Embryonic facial prominence (tissue), 1 donor: ENCODE measurements at regions not wholly inside any gene's neighbourhood (a gene's known extent, or its start where the extent isn't known, plus 50 kb on each side); places are given as distances from the start of the nearest gene placed in this dataset.
"Not testable (repeated sequence)": the region's sequence is repeated elsewhere in the genome, so short reads cannot be mapped to it uniquely, and the experiment has no call there.

ENCODE experiments used
- DNase-seq: peaks from one replicate; pipeline ENCODE4 v3.0.0-alpha.2; 2016; ENCODE audit errors: extremely low spot score

DNA sequence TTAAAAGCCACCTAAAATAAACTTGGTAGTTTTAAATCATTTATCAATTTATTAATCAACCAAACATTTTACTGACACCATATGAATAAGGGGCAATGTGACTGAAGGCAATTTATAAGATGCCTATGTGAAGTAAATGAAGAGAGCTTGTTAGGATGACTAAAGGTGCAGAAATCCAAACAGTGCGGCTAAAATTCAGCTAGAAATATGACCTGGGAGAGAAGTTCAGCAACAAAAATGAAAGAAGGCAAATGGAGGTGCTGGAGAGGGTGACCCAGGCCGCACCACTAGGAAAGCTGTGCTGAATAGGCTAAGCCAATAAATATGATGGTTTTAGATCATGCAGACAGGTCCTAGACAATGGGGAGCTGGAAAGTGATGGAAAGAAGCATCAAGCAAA, 403.7 kb downstream of the BTG1 start:
- no peak for DNase-seq

GRCh38 chr12:91733846-91734245, 411.8 kb downstream of the BTG1 start:
- not testable (repeated sequence) for DNase-seq

- no peak for DNase-seq
Measured at GRCh38 chr12:91732086-91732485, 413.6 kb downstream of the BTG1 start.

DNA sequence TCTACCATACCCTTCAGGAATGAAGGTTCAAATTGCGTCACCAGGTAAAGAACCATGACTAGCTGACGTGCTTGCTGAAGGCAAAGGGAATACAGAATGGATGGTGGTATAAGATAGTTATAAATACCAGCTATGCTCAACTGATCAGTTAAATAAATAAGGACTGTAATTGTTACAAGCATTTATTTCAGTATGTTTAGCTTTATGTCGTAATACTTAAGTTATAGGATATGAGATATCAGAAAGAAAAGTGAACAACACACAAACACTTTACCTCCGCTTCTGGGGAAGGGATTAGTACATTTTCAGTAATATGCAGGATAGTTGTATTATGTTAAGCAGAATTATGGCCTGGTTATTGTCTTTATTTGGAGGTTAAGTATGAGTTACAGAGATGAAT, 416.1 kb downstream of the BTG1 start:
- no peak for DNase-seq

DNA sequence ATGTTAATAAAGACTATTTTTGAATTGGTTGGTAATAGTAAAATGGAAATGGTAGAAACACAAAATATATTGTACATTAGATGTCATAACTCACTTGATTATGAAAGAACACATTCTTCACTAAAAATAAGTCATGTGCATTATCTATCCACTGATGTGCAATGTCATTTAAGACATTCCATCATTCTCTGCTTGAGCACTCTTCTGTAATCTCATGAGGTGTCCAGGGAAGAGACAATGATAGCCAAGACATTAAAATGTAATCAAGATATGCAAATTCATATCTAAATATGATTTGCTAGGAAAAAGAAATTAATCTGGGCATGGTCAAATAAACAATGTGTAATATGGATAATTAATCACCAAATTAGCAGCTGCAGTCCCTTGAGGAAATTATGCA, 422.5 kb downstream of the BTG1 start:
- DNase-seq: no peak

GRCh38 chr12:91722072-91722471, 423.6 kb downstream of the BTG1 start:
- DNase-seq: no peak

DNA sequence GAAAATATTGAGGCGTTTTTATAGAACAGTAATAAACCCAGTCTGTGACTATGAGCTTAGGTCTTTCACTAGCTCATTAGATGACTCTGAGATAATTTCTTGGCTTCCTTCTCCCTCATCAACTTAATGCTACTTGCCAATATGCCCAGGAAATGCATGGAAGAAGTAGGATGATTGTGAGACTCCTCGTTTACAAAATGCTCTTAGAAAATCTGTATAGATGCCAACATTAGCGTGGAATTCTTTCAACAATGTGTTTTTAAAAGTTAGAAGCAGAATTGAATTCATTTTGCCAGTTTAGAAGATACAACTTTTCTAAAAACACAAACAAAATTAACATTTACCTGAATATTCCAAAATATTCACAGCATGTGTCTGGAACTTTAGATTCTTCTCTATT, 424.6 kb downstream of the BTG1 start:
- no peak for DNase-seq

DNA sequence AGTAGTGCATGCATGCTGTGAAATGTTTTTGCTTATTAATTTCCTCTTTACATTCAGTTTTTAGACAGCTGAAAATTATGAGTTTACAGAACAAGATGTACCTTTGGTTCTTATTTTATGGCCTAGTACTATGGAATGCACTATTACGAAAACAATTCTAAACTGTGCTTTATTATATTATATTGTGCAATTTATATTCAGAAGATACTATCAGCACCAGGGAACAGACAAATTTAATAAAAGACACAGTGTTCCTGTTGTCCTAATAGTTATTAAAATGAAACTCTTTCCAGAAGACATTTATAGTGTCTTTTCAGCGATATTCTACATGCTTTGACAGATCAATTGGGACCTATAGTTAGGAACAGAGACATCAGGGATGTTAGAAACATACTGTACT, 427.3 kb downstream of the BTG1 start:
- no peak for DNase-seq

GRCh38 chr12:91717804-91718203, 427.8 kb downstream of the BTG1 start:
- DNase-seq: no peak

DNA sequence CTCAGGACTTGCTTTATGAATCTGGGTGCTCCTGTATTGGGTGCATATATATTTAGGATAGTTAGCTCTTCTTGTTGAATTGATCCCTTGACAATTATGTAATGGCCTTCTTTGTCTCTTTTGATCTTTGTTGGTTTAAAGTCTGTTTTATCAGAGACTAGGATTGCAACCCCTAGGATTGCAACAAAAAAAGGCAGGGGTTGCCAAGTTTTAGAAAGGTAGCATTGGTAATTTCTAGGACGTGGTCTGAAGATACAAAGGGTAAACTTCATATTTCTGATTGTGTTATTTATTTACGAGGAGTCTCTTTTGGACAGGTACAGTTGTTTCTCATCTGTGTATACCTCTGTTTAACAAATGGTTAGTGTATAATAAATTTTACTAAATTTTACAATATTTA, 433.7 kb downstream of the BTG1 start:
- not testable (repeated sequence) for DNase-seq

GRCh38 chr12:91706466-91706865, 439.2 kb downstream of the BTG1 start:
- DNase-seq: no peak

- DNase-seq: no peak
Measured at GRCh38 chr12:91704446-91704845, 441.2 kb downstream of the BTG1 start.

DNA sequence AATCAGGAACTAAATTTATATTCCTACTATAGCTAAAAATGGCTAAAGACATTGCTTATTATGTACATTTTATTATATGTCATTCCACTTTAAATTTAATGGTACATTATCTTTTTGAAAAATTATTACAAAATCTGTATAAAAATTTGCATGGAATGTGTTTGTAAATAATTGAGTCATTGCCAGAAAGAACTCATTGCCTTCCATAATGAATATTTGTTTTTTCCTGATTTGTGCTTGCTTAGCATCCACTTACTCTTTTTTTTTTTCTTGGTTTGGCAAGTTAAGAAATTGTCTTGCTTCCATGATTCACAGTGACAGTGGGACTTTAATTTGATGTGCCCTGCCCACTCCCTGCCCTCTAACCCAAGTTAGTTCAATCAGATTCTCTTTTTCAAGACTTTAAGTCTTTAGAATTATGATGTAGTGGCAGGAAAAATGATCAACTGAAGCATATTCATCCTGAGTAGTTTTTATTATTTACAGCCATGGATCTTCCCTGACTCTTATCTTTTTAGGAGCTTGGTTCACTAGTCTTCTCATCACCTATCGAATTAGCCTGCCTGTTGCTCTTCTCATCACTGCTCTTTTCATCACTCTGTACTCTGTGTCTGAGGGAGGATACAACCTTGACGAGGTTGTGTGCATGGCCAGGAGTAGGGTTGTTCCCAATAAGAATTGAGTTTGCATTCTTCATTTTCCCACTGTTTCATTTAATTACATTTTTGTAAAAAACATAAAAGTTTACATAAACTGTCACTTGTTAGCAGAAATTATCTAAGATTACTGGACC, 442.0 kb downstream of the BTG1 start:
- no peak for DNase-seq

GRCh38 chr12:91702843-91703425, 442.7 kb downstream of the BTG1 start:
- DNase-seq: no peak

DNA sequence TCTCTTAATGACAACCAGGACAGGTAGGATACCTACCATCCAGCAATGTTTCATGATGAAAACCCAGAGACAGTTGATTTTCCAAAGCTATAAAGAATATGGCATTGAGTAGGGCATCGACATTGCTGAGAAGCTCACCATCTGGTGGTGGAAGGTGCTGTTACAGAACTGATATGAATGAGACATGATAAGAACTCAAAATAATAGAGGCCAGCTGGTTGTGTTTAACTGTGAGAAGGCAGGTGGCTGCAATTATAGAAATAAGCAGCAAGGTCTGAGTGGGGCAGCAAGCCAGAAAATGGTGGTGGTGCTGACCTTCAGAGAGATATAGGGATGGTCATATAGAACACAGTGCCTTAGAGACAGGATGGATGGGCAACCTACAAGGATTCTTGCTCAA, 449.7 kb downstream of the BTG1 start:
- no peak for DNase-seq

DNA sequence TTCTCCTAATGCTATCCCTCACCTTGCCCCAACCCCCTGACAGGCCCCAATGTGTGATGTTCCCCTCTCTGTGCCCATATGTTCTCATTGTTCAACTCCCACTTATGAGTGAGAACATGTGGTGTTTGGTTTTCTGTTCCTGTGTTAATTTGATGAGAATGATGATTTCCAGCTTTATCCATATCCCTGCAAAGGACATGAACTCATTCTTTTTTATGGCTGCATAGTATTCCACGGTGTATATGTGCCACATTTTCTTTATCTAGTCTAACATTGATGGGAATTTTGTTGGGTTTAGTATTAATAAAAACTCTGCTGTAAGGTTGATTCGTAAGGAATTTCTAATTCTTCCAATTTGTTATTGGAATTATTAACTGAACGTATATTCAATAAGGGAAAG, 450.2 kb downstream of the BTG1 start:
- DNase-seq: not testable (repeated sequence)

DNA sequence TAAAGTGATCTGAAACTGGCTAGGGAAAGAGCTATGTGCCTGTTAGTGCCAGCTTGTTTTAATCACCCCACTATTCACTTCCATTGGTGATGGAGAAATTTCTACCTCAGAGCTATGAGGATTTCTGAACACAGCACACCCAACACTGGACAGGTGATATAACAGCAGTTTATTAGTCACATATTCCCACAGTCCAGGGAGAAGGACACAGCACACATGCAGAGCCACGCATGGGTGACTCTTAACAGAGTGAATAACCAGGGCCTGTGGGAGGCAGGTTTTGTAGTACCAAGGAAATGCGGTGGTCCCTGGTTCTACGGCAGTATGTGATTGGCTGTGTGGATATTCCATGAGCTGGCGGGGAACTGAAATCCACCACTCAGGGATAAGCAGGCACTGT, 455.1 kb downstream of the BTG1 start:
- no peak for DNase-seq

DNA sequence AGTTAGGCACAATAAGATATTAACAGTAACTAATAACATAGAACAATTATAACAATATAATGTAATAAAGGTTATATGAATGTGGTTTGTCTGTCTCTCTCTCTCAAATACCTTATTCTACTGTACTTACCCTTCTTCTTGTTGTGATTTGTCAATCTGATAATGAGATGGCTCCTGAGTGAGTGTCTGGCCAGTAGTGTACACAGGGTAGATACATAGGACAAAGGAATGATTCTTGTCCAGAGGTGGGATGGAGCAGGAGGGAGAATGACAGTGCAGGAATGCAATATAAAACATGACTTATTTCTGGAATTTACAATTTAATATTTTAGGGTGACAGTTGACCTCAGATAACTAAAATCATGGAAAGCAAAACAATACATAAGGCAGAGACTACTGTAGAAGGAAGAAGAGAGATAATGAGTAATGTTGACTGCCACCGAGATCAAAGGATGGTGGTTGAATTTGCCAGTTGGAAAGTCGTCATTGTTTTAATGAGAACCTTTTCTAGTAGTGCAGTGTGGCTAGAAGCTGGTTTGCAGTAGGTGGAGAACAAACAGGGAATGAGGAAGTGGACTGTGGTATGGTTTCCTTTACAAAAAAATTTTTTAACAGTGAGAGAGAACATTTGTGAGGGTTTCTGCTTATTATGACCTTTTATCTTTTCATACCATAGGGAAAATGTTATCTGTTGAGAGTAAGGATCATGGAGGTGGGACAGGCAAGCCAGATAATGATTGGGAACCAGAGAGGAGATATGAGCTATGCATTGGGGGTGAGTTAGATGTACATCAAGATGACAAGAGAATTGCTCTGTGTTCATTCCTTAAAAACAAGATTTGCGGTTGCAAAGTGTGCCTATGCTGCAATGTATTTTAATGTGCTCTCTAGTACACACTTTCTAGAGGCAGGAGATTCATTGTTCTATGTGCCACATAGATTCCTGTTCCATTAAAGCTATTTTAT, 458.3 kb downstream of the BTG1 start:
- no peak for DNase-seq

- no peak for DNase-seq
Measured at GRCh38 chr12:91685917-91686316, 459.7 kb downstream of the BTG1 start.

DNA sequence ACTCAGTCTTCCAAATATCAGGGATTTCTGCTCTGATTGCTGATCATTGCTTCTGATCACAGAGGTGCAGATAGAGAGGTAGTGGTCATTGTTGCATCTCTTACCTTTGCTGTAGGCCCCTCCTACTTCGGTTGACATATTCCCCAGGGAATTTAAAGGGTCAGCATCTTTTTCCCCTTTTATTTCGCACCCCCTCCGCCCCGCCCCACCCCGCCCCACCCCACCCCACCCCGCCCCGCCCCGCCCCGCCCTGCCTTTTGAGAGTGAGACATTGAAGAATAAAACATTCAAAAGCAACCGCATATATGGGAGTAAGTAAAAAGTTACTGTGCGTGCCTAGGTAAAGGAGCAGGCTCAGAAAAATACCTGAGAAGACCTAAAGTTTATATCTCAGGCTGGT, 463.9 kb downstream of the BTG1 start:
- DNase-seq: no peak

DNA sequence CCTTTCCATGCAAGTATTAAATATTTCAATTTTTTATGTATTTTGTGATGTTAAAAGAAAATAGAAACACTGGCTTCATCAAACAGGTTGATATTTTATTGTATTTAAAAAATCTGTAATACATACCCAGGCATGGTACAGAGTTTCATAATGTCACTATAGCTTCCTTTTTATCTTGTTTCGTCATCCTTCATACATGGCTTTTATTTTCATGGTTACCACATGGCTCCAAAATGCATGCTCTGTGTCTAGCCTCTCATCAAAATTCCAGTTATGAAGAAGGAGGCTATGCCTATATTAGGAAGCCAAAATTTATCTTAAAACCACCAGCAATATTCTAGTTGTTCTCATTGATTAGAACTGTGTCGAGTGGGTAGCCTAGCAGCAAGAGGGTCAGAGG, 464.8 kb downstream of the BTG1 start:
- no peak for DNase-seq

DNA sequence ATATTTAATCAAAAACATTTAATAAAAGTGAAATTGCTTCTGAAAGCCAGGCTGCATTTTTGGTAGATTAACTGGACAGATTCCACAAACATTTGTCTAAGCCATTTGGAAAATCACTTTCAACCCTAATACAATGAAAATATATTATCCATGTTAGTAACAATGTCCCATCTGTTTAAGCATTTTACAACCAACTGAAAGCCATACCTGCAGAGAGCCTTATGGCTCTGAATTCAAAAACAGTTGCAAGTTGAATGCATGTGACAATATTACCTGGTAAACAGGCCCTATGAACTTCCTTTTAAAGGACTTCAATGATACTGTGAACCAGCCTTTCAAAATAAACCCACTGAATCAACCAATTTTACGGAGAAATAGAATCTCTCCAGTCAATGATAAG, 468.1 kb downstream of the BTG1 start:
- DNase-seq: no peak

DNA sequence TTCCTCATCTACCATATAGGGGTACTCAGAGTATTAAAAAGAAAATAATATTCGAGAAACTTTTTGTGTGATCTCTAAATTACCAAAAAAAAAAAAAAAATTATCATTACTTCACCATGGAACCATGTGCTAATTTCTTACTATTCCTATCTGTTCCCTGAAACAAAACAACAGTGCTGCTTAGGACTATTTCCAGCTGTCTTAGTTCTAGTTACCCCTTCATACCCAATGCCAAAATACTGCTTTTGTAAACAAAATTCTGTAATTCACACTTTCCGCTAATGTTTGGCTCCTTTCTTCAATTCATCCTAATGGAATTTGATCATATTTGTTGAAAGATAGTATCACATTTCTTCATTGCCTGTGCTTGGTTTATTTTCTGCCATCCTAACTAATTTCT, 470.2 kb downstream of the BTG1 start:
- DNase-seq: no peak
